Activated CD8-positive, alpha-beta memory T cell treated with anti-CD3 and anti-CD28 coated beads for 36 hours (primary cell): ENCODE measurements at regions not wholly inside any gene's neighbourhood (a gene's known extent, or its start where the extent isn't known, plus 50 kb on each side); places are given as distances from the start of the nearest gene placed in this dataset.
"Not testable (repeated sequence)": the region's sequence is repeated elsewhere in the genome, so short reads cannot be mapped to it uniquely, and the experiment has no call there.

Experiments
- CTCF ChIA-PET: fragments of 350-600 bp; sonication (Branson Sonifier 250); formaldehyde crosslinking; loops from one replicate; lab custom pipeline; 2021; ENCODE audit warnings: antibody characterized with exemption; lab: Charles Lee
- POLR2A ChIA-PET: fragments of 350-600 bp; sonication (Branson Sonifier 250); formaldehyde crosslinking; loops from one replicate; lab custom pipeline; 2021; ENCODE audit warnings: antibody characterized with exemption; lab: Charles Lee

DNA sequence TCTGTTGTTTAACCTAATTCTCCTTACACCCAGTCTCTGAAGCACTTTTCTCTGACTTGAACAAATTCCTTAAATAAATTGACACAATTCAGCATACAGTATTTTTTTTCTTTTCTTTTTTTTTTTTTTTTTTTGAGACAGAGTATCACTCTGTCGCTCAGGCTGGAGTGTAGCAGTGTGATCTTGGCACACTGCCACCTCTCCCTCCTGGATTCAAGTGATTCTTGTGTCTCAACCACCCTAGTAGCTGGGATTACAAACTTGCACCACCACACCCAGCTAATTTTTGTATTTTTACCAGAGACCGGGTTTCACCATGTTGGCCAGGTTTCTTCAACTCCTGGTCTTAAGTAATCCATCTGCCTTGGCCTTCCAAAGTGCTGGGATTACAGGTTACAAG lies 1498.1 kb upstream of the PCDH10 start:
- CTCF ChIA-PET = no interaction called here
- POLR2A ChIA-PET = no interaction called here

DNA sequence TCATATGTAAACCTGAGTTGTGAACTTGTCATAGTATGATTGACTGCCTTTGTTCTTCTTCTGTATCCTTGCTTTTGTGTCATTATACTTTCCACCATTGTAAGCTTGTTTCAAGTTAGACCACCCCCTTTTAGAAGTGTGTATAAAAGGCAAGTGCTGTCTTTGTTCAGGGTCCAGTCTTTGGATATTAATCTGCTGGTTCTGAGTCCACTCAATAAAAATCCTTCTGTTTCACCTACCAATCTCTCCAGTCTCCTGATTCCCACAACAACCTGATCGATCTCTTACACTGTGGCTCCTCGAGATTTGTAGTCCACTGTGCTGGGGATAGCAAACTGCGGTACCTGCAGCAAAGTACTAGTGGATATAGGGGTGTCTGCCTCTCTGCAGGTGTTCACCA lies 1465.8 kb upstream of the PCDH10 start:
- CTCF ChIA-PET, POLR2A ChIA-PET: not testable (repeated sequence)

DNA sequence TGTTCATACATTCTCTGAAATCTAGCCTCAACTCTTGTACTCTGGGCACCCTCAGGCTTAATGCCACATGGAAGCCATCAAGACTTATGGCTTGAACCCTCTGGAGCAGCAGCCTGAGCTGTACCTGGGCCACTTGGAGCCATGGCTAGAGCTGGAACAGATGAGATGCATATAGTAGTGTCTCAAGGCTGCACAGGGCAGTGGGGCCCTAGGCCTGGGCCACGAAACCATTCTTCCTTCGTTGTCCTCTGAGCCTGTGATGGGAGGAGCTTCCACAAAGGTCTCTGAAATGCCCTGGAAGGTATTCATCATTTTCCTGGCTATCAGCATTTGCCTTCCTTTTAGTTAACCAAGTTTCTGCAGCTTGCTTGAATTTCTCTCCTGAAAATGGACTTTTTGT lies 1427.2 kb upstream of the PCDH10 start:
- ChIA-PET POLR2A (no interaction called here), CTCF (no interaction called here)

DNA sequence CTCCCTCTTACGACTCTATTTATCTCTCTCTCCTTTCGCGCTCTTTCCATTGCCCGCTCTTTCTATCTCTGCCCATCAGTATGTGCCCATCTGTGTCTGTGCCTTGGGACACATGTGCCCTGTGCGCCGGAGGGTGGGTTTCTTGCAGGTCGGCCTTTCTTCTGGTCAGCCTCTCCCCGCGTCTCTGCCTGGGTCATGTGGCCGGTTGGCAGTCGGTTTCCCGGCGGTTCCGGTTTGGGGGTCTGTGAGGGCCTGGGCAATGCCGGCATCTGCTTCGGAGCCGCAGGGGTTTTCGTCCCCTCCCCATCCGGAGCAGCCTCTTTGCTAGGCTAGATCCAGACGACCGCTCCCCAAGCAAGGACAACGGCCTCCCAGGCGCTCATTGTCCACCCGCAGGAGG lies 1426.0 kb upstream of the PCDH10 start:
- CTCF ChIA-PET, POLR2A ChIA-PET: not testable (repeated sequence)

DNA sequence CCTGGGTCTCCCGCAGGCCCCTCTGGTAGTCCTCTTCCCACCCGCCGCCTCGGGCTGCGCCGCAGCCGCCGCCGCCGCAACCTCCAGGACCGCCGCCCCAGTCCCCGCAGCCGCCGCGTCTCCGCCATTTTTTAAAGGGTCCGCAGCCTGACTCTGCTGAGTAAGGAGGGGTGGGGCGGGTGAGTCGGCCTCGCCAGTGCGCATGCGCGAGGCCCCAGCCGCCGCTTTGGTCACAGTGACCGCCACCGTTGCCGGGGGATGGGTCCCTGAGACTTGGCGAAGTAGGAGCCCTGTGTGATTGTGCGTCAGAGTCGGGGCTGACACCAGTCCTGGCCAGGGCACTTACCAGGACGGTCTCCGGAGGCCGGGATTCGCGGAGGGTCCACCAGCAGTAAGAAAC lies 1424.2 kb upstream of the PCDH10 start:
- POLR2A ChIA-PET, CTCF ChIA-PET: not testable (repeated sequence)

DNA sequence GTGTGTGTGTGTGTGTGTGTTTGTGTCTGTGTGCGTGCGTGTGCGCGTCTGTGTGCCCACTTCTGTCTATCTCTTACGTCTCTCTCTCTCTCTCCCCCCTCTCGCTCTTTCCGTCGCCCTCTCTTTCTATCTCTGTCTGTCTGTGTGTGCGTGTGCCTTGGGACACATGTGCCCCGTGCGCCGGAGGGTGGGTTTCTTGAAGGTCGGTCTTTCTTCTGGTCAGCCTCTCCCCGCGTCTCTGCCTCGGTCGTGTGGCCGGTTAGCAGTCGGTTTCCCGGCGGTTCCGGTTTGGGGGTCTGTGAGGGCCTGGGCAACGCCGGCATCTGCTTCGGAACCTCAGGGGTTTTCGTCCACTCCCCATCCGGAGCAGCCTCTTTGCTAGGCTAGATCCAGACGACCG lies 1423.6 kb upstream of the PCDH10 start:
- POLR2A ChIA-PET = not testable (repeated sequence)

DNA sequence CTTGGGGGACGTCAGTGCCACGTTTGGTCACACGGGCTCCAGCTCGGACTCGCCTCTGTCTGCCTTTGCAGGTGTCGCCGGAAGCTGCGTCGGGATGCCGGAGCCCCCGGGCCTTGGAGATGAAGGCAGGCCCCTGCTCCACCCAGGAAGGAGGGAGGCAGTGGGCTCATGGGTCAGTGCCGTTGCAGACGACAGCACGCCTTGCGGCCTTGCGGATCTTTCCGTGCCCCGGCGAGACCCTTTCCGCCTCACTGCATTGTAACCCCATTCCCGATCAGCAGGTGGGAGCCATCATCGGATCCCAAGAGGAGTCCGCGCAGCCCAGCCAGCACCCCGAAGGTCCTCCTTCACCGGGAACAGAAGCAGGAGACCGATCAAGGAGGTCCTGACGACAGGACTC lies 1422.2 kb upstream of the PCDH10 start:
- POLR2A ChIA-PET, CTCF ChIA-PET: not testable (repeated sequence)

More for the DNA sequence above, 1423.6 kb upstream of the PCDH10 start:
- CTCF ChIA-PET = not testable (repeated sequence)

DNA sequence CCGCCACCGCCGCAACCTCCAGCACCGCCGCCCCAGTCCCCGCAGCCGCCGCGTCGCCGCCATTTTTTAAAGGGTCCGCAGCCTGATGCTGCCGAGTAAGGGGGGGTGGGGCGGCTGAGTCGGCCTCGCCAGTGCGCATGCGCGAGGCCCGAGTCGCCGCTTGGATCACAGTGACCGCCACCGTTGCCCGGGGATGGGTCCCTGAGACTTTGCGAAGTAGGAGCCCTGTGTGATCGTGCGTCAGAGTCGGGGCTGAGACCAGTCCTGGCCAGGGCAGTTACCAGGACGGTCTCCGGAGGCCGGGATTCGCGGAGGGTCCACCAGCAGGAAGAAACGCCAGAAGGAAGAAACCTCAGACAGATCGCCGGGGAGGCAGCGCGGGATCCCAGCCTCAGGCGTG lies 1421.7 kb upstream of the PCDH10 start:
- CTCF ChIA-PET, POLR2A ChIA-PET: not testable (repeated sequence)

DNA sequence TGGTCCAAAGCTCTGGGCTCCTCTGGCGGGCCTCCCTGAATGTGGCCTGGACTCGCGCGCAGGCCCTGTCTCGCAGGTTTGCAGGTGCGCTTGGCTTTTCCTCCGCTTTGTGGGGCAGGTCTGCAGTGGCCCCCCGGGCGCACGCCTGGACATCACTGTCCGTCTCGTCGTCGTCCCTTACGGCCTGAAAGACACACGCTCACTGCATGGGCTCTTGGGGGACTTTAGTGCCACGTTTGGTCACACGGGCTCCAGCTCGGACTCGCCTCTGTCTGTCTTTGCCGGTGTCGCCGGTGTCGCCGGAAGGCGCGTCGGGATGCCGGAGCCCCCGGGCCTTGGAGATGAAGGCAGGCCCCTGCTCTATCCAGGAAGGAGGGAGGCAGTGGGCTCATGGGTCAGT lies 1419.9 kb upstream of the PCDH10 start:
- CTCF ChIA-PET = not testable (repeated sequence)

DNA sequence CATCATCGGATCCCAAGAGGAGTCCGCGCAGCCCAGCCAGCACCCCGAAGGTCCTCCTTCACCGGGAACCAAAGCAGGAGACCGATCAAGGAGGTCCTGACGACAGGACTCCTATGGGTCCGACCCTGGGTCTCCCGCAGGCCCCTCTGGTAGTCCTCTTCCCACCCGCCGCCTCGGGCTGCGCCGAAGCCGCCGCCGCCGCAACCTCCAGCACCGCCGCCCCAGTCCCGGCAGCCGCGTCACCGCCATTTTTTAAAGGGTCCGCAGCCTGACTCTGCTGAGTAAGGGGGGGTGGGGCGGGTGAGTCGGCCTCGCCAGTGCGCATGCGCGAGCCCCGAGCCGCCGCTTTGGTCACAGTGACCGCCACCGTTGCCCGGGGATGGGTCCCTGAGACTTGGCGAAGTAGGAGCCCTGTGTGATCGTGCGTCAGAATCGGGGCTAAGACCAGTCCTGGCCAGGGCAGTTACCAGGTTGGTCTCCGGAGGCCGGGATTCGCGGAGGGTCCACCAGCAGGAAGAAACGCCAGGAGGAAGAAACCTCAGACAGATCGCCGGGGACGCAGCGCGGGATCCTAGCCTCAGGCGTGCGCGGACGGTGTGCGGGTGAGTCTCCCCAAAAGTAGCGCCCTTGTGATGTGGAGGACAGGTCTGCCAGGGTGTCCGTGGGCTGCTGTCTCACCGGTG lies 1419.2 kb upstream of the PCDH10 start:
- CTCF ChIA-PET, POLR2A ChIA-PET: not testable (repeated sequence)

More for the DNA sequence above, 1419.9 kb upstream of the PCDH10 start:
- POLR2A ChIA-PET = not testable (repeated sequence)

DNA sequence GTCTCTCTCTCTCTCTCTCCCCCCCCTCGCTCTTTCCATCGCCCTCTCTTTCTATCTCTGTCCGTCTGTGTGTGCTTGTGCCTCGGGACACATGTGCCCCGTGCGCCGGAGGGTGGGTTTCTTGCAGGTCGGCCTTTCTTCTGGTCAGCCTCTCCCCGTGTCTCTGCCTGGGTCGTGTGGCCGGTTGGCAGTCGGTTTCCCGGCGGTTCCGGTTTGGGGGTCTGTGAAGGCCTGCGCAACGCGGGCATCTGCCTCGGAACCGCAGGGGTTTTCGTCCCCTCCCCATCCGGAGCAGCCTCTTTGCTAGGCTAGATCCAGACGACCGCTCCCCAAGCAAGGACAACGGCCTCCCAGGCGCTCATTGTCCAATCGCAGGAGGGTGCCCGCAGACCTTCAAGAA lies 1418.5 kb upstream of the PCDH10 start:
- CTCF ChIA-PET, POLR2A ChIA-PET: not testable (repeated sequence)

DNA sequence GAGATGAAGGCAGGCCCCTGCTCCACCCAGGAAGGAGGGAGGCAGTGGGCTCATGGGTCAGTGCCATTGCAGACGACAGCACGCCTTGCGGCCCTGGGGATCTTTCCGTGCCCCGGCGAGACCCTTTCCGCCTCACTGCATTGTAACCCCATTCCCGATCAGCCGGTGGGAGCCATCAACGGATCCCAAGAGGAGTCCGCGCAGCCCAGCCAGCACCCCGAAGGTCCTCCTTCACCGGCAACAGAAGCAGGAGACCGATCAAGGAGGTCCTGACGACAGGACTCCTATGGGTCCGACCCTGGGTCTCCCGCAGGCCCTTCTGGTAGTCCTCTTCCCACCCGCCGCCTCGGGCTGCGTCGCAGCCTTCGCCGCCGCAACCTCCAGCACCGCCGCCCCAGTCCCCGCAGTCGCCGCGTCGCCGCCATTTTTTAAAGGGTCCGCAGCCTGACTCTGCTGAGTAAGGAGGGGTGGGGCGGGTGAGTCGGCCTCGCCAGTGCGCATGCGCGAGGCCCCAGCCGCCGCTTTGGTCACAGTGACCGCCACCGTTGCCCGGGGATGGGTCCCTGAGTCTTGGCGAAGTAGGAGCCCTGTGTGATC lies 1417.0 kb upstream of the PCDH10 start:
- POLR2A ChIA-PET, CTCF ChIA-PET: not testable (repeated sequence)

DNA sequence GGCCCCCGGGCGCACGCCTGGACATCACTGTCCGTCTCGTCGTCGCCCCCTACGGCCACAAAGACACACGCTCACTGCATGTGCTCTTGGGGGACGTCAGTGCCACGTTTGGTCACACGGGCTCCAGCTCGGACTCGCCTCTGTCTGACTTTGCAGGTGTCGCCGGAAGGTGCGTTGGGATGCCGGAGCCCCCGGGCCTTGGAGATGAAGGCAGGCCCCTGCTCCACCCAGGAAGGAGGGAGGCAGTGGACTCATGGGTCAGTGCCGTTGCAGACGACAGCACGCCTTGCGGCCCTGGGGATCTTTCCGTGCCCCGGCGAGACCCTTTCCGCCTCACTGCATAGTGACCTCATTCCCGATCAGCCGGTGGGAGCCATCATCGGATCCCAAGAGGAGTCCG lies 1414.8 kb upstream of the PCDH10 start:
- CTCF ChIA-PET, POLR2A ChIA-PET: not testable (repeated sequence)

DNA sequence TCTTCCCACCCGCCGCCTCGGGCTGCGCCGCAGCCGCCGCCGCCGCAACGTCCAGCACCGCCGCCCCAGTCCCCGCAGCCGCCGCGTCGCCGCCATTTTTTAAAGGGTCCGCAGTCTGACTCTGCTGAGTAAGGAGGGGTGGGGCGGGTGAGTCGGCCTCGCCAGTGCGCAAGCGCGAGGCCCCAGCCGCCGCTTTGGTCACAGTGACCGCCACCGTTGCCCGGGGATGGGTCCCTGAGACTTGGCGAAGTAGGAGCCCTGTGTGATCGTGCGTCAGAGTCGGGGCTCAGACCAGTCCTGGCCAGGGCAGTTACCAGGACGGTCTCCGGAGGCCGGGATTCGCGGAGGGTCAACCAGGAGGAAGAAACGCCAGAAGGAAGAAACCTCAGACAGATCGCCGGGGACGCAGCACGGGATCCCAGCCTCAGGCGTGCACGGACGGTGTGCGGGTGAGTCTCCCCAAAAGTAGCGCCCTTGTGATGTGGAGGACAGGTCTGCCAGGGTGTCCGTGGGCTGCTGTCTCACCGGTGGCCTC lies 1414.2 kb upstream of the PCDH10 start:
- POLR2A ChIA-PET, CTCF ChIA-PET: not testable (repeated sequence)

DNA sequence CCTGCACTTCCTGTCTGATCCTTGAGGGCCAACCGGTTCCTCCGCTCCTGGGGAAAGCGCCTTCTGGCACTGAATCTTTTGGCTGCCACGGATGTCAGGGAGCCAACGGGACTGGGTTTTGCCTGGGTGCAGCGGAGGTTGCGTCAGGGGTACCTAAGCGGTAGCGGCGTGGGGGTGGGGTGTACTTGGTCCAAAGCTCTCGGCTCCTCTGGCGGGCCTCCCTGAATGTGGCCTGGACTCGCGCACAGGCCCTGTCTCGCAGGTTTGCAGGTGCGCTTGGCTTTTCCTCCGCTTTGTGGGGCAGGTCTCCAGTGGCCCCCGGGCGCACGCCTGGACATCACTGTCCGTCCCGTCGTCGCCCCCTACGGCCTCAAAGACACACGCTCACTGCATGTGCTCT lies 1410.1 kb upstream of the PCDH10 start:
- POLR2A ChIA-PET, CTCF ChIA-PET: not testable (repeated sequence)

DNA sequence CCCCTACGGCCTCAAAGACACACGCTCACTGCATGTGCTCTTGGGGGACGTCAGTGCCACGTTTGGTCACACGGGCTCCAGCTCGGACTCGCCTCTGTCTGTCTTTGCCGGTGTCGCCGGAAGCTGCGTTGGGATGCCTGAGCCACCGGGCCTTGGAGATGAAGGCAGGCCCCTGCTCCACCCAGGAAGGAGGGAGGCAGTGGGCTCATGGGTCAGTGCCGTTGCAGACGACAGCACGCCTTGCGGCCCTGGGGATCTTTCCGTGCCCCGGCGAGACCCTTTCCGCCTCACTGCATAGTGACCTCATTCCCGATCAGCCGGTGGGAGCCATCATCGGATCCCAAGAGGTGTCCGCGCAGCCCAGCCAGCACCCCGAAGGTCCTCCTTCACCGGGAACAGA lies 1407.3 kb upstream of the PCDH10 start:
- CTCF ChIA-PET, POLR2A ChIA-PET: not testable (repeated sequence)

DNA sequence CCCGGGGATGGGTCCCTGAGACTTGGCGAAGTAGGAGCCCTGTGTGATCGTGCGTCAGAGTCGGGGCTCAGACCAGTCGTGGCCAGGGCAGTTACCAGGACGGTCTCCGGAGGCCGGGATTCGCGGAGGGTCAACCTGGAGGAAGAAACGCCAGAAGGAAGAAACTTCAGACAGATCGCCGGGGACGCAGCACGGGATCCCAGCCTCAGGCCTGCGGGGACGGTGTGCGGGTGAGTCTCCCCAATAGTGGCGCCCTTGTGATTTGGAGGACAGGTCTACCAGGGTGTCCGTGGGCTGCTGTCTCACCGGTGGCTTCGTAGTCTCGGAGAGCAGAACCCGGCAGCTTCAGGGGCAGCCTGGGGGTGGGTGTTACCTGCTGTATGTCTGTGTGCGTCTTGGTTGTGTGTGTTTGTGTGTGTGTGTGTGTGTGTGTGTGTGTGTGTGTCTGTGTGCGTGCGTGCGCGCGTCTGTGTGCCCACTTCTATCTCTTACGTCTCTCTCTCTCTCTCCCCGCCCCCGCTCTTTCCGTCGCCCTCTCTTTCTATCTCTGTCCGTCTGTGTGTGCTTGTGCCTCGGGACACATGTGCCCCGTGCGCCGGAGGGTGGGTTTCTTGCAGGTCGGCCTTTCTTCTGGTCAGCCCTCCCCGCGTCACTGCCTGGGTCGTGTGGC lies 1406.4 kb upstream of the PCDH10 start:
- CTCF ChIA-PET, POLR2A ChIA-PET: not testable (repeated sequence)

DNA sequence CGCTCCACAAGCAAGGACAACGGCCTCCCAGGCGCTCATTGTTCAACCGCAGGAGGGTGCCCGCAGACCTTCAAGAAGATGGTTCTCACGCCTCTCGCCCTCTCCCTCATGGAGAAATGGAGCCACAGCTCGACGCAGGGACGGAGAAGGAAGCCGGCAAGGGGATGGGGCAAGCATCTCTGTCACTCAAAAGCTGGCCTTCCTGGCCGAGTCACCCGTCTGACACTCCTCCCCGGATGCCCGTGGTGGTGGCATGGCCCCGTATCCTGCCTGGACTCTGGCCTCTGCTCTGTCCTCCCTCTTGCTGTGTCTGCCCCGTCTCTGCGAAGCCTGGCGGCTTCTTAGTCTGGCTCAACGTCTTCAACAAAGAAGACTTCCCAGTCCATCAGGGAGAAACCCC lies 1405.7 kb upstream of the PCDH10 start:
- CTCF ChIA-PET, POLR2A ChIA-PET: not testable (repeated sequence)

DNA sequence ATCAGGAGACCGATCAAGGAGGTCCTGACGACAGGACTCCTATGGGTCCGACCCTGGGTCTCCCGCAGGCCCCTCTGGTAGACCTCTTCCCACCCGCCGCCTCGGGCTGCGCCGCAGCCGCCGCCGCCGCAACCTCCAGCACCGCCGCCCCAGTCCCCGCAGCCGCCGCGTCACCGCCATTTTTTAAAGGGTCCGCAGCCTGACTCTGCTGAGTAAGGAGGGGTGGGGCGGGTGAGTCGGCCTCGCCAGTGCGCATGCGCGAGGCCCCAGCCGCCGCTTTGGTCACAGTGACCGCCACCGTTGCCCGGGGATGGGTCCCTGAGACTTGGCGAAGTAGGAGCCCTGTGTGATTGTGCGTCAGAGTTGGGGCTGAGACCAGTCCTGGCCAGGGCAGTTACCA lies 1401.9 kb upstream of the PCDH10 start:
- POLR2A ChIA-PET, CTCF ChIA-PET: not testable (repeated sequence)

DNA sequence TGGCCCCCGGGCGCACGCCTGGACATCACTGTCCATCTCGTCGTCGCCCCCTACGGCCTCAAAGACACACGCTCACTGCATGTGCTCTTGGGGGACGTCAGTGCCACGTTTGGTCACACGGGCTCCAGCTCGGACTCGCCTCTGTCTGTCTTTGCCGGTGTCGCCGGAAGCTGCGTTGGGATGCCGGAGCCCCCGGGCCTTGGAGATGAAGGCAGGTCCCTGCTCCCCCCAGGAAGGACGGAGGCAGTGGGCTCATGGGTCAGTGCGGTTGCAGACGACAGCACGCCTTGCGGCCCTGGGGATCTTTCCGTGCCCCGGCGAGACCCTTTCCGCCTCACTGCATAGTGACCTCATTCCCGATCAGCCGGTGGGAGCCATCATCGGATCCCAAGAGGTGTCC lies 1399.9 kb upstream of the PCDH10 start:
- CTCF ChIA-PET, POLR2A ChIA-PET: not testable (repeated sequence)

DNA sequence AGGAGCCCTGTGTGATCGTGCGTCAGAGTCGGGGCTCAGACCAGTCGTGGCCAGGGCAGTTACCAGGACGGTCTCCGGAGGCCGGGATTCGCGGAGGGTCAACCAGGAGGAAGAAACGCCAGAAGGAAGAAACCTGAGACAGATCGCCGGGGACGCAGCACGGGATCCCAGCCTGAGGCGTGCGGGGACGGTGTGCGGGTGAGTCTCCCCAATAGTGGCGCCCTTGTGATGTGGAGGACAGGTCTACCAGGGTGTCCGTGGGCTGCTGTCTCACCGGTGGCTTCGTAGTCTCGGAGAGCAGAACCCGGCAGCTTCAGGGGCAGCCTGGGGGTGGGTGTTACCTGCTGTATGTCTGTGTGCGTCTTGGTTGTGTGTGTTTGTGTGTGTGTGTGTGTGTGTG lies 1399.1 kb upstream of the PCDH10 start:
- CTCF ChIA-PET, POLR2A ChIA-PET: not testable (repeated sequence)
